WTC11 (cell line): ENCODE measurements at regions not wholly inside any gene's neighbourhood (a gene's known extent, or its start where the extent isn't known, plus 50 kb on each side); places are given as distances from the start of the nearest gene placed in this dataset.
"Not testable (repeated sequence)": the region's sequence is repeated elsewhere in the genome, so short reads cannot be mapped to it uniquely, and the experiment has no call there.

ENCODE experiments used
- ATAC-seq: fragments of 200-7000 bp; cut with Tn5 transposase; 2 replicates; pipeline ENCODE4 v1.10.0; 2021; ENCODE audit warnings: mild to moderate bottlenecking, moderate library complexity
- CTCF ChIA-PET: fragments of 300-600 bp; sonication (Branson Sonifier 250); formaldehyde crosslinking; loops from one replicate; lab custom pipeline; 2021; ENCODE audit warnings: antibody characterized with exemption; lab: Charles Lee
- POLR2A ChIA-PET: fragments of 350-600 bp; sonication (Branson Sonifier 250); formaldehyde crosslinking; loops from one replicate; lab custom pipeline; 2021; ENCODE audit warnings: antibody characterized with exemption; lab: Charles Lee
- DNase-seq: peaks from one replicate; pipeline ENCODE4 v3.0.0; 2021; ENCODE audit warnings: low spot score
- H3K27ac Mint-ChIP-seq: 2 replicates; pipeline ENCODE4 v1.8.0; 2021; ENCODE audit warnings: mixed read lengths
- H3K27me3 Mint-ChIP-seq: 2 replicates; pipeline ENCODE4 v1.8.0; 2021; ENCODE audit warnings: low read depth, mild to moderate bottlenecking, moderate library complexity, mixed read lengths
- H3K36me3 Mint-ChIP-seq: 2 replicates; pipeline ENCODE4 v1.8.0; 2021; ENCODE audit warnings: mixed read lengths
- H3K4me1 Mint-ChIP-seq: 2 replicates; pipeline ENCODE4 v1.8.0; 2022; ENCODE audit warnings: mixed read lengths
- H3K4me3 Mint-ChIP-seq: 2 replicates; pipeline ENCODE4 v1.8.0; 2021; ENCODE audit warnings: mild to moderate bottlenecking, moderate library complexity, mixed read lengths
- H3K9me3 Mint-ChIP-seq: 2 replicates; pipeline ENCODE4 v1.8.0; 2021; ENCODE audit warnings: mixed read lengths
- CBFB ChIP-seq: sonication (generic); formaldehyde crosslinking; IDR thresholded peaks from 2 replicates; pipeline ENCODE4 v1.8.1; 2022; ENCODE audit warnings: mild to moderate bottlenecking, low read depth, missing genetic modification reagents
- CREB1 ChIP-seq: sonication (generic); formaldehyde crosslinking; IDR thresholded peaks from 2 replicates; pipeline ENCODE4 v1.8.0; 2023; ENCODE audit warnings: mild to moderate bottlenecking, missing genetic modification reagents
- FOXK1 ChIP-seq: sonication (generic); formaldehyde crosslinking; IDR thresholded peaks from 2 replicates; pipeline ENCODE4 v1.8.0; 2022; ENCODE audit warnings: mild to moderate bottlenecking, moderate library complexity, missing genetic modification reagents
- FOXP1 ChIP-seq: sonication (generic); formaldehyde crosslinking; IDR thresholded peaks from 2 replicates; pipeline ENCODE4 v1.8.0; 2022; ENCODE audit warnings: missing genetic modification reagents, mild to moderate bottlenecking, moderate library complexity, borderline replicate concordance
- GRHL2 ChIP-seq: fragments of 250-450 bp; sonication (Bioruptor Pico); IDR thresholded peaks from 2 replicates; pipeline ENCODE4 v1.8.0; 2022; ENCODE audit warnings: mild to moderate bottlenecking, moderate library complexity; ENCODE audit not compliant: insufficient replicate concordance, severe bottlenecking
- GTF2I ChIP-seq: fragments of 250-450 bp; sonication (Bioruptor Pico); conservative IDR thresholded peaks from 2 replicates; pipeline ENCODE4 v1.4.0; 2021; ENCODE audit warnings: mild to moderate bottlenecking
- SP1 ChIP-seq: sonication (generic); formaldehyde crosslinking; conservative IDR thresholded peaks from 2 replicates; pipeline ENCODE4 v1.8.1; 2022; ENCODE audit warnings: missing genetic modification reagents
- ZNF232 ChIP-seq: sonication (generic); formaldehyde crosslinking; IDR thresholded peaks from 2 replicates; pipeline ENCODE4 v1.8.0; 2022; ENCODE audit warnings: mild to moderate bottlenecking, missing genetic modification reagents
- ZNF416 ChIP-seq: fragments of 250-450 bp; sonication (Bioruptor Pico); IDR thresholded peaks from 2 replicates; pipeline ENCODE4 v1.9.0; 2021; ENCODE audit warnings: mild to moderate bottlenecking, inconsistent platforms
- ZNF423 ChIP-seq: fragments of 250-450 bp; sonication (Bioruptor Pico); IDR thresholded peaks from 2 replicates; pipeline ENCODE4 v2.1.2; 2022; ENCODE audit warnings: mild to moderate bottlenecking, moderate library complexity
- TF ChIP-seq, protein P1 (sequence below): sonication (generic); formaldehyde crosslinking; IDR thresholded peaks from 2 replicates; pipeline ENCODE4 v1.8.0; 2023; ENCODE audit warnings: missing genetic modification reagents, mild to moderate bottlenecking, borderline replicate concordance
- TF ChIP-seq, protein P2 (sequence below): sonication (generic); formaldehyde crosslinking; IDR thresholded peaks from 2 replicates; pipeline ENCODE4 v1.8.1; 2022; ENCODE audit warnings: low read depth, missing genetic modification reagents, borderline replicate concordance
- TF ChIP-seq, protein P3 (sequence below): fragments of 250-450 bp; sonication (Bioruptor Pico); IDR thresholded peaks from 2 replicates; pipeline ENCODE4 v1.9.0; 2021; ENCODE audit warnings: mild to moderate bottlenecking
- TF ChIP-seq, protein P4 (sequence below): sonication (generic); formaldehyde crosslinking; IDR thresholded peaks from 2 replicates; pipeline ENCODE4 v1.8.0; 2022; ENCODE audit warnings: mild to moderate bottlenecking, missing genetic modification reagents
- TF ChIP-seq, protein P5 (sequence below): sonication (generic); formaldehyde crosslinking; IDR thresholded peaks from 2 replicates; pipeline ENCODE4 v1.8.1; 2022; ENCODE audit warnings: mild to moderate bottlenecking, moderate library complexity, missing genetic modification reagents

DNA sequence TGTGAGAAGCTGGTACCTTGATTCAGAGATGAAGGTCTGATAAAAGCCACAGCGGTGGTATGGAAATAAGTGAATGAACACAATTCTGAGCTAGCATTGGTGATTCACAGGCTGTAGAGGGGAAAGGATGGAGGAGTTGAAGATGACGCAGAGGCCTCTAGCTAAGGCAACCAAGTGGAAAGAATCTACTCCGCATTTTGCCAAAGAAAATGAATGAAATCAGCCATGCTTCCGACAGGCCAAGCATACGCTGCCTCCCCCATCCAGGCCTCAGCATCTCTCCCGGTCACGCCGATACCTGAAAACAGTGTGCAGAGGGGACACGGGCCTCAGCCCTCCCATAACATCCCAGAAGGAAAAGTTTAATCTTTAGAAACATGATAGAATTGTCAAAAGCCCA lies 124.3 kb upstream of the UNC5B start:
- Mint-ChIP-seq H3K27ac (no peak overlapping the region), H3K4me1 (peaks cover 3% of the 10 kb centered on the region), H3K9me3 (peaks cover 4% of the 10 kb centered on the region; the same call in 1 of the 2 replicates), H3K4me3 (no peak overlapping the region), H3K36me3 (no peaks in the 10 kb centered on the region), H3K27me3 (peaks cover 6% of the 10 kb centered on the region)
- no peak for DNase-seq
- no peak for ATAC-seq
- no peak for TF ChIP-seq CREB1 (CRISPR knock-in tag)
- TF ChIP-seq FOXK1 (CRISPR knock-in tag), result no peak
- no peak for TF ChIP-seq FOXP1 (CRISPR knock-in tag)
- TF ChIP-seq, protein P1, sequence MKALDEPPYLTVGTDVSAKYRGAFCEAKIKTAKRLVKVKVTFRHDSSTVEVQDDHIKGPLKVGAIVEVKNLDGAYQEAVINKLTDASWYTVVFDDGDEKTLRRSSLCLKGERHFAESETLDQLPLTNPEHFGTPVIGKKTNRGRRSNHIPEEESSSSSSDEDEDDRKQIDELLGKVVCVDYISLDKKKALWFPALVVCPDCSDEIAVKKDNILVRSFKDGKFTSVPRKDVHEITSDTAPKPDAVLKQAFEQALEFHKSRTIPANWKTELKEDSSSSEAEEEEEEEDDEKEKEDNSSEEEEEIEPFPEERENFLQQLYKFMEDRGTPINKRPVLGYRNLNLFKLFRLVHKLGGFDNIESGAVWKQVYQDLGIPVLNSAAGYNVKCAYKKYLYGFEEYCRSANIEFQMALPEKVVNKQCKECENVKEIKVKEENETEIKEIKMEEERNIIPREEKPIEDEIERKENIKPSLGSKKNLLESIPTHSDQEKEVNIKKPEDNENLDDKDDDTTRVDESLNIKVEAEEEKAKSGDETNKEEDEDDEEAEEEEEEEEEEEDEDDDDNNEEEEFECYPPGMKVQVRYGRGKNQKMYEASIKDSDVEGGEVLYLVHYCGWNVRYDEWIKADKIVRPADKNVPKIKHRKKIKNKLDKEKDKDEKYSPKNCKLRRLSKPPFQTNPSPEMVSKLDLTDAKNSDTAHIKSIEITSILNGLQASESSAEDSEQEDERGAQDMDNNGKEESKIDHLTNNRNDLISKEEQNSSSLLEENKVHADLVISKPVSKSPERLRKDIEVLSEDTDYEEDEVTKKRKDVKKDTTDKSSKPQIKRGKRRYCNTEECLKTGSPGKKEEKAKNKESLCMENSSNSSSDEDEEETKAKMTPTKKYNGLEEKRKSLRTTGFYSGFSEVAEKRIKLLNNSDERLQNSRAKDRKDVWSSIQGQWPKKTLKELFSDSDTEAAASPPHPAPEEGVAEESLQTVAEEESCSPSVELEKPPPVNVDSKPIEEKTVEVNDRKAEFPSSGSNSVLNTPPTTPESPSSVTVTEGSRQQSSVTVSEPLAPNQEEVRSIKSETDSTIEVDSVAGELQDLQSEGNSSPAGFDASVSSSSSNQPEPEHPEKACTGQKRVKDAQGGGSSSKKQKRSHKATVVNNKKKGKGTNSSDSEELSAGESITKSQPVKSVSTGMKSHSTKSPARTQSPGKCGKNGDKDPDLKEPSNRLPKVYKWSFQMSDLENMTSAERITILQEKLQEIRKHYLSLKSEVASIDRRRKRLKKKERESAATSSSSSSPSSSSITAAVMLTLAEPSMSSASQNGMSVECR (CRISPR knock-in tag), result no peak
- no peak for TF ChIP-seq GTF2I (CRISPR knock-in tag)
- TF ChIP-seq ZNF232 (CRISPR knock-in tag), result no peak
- TF ChIP-seq GRHL2 (CRISPR knock-in tag), result no peak
- no peak for TF ChIP-seq CBFB
- TF ChIP-seq, protein P2, sequence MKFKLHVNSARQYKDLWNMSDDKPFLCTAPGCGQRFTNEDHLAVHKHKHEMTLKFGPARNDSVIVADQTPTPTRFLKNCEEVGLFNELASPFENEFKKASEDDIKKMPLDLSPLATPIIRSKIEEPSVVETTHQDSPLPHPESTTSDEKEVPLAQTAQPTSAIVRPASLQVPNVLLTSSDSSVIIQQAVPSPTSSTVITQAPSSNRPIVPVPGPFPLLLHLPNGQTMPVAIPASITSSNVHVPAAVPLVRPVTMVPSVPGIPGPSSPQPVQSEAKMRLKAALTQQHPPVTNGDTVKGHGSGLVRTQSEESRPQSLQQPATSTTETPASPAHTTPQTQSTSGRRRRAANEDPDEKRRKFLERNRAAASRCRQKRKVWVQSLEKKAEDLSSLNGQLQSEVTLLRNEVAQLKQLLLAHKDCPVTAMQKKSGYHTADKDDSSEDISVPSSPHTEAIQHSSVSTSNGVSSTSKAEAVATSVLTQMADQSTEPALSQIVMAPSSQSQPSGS (CRISPR knock-in tag), result no peak
- TF ChIP-seq ZNF423 (CRISPR knock-in tag), result no peak
- CTCF ChIA-PET, result no interaction called here
- POLR2A ChIA-PET, result no interaction called here

DNA sequence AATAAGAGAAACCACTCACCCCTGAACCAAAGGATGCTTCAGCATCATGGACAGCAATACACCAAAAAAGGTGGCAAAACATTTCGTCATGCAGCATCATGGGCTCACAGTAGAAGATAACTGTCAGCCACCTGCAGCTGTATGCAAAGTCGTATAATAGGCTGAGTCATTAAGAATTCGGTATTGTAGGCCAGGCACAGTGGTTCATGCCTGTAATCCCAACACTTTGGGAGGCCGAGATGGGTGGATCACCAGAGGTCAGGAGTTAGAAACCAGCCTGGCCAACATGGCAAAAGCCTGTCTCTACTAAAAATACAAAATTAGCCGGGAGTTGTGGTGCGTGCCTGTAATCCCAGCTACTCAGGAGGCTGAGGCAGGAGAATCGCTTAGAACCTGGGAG lies 123.8 kb upstream of the UNC5B start:
- not testable (repeated sequence) for H3K27me3 Mint-ChIP-seq, ATAC-seq, H3K4me1 Mint-ChIP-seq, H3K27ac Mint-ChIP-seq, H3K4me3 Mint-ChIP-seq, DNase-seq, H3K36me3 Mint-ChIP-seq, H3K9me3 Mint-ChIP-seq
- ChIA-PET POLR2A (interaction anchor here (0.6 kb wide), 1 partner anchor 919 kb away, joined by 3 read pairs; no protein-coding TSS in a partner anchor), CTCF (interaction anchor here (0.5 to 1.0 kb wide), 2 partner anchors 11 to 720 kb away, joined by 3 to 5 read pairs; no protein-coding TSS in a partner anchor)

DNA sequence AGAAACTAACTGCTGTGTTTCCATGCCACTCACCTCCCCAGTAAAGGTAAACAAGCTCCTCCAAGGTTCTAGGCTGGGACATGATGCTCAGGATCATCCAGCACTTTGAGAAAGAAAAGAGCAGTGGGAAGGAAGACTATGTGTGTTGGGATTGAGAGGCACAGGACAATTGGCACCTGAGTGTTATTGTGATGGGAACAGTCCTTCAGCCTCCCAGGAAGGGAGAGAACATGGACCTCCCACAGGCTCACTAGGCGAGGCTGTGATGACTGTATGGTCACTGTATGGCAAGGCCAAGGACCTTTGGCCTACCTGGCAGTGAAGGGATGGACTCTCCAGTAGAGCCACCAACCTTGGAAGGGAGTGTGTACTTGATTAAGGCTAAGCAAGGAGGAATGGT lies 123.2 kb upstream of the UNC5B start:
- peaks cover 4% of the 10 kb centered on the region; the same call in 1 of the 2 replicates for H3K9me3 Mint-ChIP-seq
- POLR2A ChIA-PET, result no interaction called here

More for the DNA sequence above, 123.2 kb upstream of the UNC5B start:
- CTCF ChIA-PET, result interaction anchor here (0.5 to 1.0 kb wide), 2 partner anchors 12 to 721 kb away, joined by 3 to 5 read pairs; no protein-coding TSS in a partner anchor
- peaks cover 8% of the 10 kb centered on the region for H3K27me3 Mint-ChIP-seq
- ATAC-seq (no peak), DNase-seq (no peak)
- H3K4me3 Mint-ChIP-seq, result no peak overlapping the region
- TF ChIP-seq, protein P3, sequence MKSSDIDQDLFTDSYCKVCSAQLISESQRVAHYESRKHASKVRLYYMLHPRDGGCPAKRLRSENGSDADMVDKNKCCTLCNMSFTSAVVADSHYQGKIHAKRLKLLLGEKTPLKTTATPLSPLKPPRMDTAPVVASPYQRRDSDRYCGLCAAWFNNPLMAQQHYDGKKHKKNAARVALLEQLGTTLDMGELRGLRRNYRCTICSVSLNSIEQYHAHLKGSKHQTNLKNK (CRISPR knock-in tag), result no peak
- TF ChIP-seq, protein P4, sequence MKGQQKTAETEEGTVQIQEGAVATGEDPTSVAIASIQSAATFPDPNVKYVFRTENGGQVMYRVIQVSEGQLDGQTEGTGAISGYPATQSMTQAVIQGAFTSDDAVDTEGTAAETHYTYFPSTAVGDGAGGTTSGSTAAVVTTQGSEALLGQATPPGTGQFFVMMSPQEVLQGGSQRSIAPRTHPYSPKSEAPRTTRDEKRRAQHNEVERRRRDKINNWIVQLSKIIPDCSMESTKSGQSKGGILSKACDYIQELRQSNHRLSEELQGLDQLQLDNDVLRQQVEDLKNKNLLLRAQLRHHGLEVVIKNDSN (CRISPR knock-in tag), result no peak
- TF ChIP-seq, protein P5, sequence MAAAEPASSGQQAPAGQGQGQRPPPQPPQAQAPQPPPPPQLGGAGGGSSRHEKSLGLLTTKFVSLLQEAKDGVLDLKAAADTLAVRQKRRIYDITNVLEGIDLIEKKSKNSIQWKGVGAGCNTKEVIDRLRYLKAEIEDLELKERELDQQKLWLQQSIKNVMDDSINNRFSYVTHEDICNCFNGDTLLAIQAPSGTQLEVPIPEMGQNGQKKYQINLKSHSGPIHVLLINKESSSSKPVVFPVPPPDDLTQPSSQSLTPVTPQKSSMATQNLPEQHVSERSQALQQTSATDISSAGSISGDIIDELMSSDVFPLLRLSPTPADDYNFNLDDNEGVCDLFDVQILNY (CRISPR knock-in tag), result no peak
- no peak for TF ChIP-seq ZNF416
- TF ChIP-seq SP1 (CRISPR knock-in tag), result no peak
- H3K27ac Mint-ChIP-seq, result no peak overlapping the region
- H3K36me3 Mint-ChIP-seq, result no peaks in the 10 kb centered on the region
- H3K4me1 Mint-ChIP-seq, result peaks cover 8% of the 10 kb centered on the region
